ENCODE measurements at regions not wholly inside any gene's neighbourhood (a gene's known extent, or its start where the extent isn't known, plus 50 kb on each side); places are given as distances from the start of the nearest gene placed in this dataset.

DNA sequence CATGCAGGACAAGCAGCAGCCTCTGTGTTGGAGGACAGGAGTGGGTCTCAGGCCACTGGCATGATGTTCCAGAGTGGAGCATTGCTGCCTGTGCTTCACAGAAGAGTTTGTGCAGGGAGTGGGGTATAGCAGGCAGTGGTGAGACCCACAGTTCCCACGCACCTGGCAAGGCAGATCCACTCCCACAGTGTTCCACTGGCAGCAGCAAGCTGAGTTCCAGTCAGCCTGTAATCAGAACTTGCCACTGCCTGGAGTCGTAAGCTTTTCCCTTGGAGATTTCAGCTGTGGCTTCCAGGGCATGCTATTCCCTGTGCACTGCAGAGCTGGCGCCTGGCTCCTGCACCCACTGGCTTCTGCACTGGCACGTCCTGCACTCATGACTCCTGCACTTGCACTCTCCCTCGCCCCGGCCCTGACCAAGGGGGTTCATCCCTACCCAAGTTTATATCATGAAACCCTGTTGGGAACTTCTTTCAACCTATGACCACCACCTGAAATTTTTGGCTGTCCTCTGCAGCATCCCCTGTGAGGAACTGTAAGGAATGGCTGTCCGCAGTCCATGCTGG is 1144.3 kb downstream of the RAPGEF2 start:
- TF ChIP-seq GATA2 (IDR thresholded peaks at IDR 0.05; ENCODE audit: low read depth, low read length), result no peak
- no peak for TF ChIP-seq GATA3 (IDR thresholded peaks at IDR 0.05; ENCODE audit: low read depth, low read length)
